ENCODE measurements at regions not wholly inside any gene's neighbourhood (a gene's known extent, or its start where the extent isn't known, plus 50 kb on each side); places are given as distances from the start of the nearest gene placed in this dataset.

- no peak for TF ChIP-seq ZNF462 (CRISPR knock-in tag; IDR thresholded peaks at IDR 0.05)
Measured at GRCh38 chr2:217195016-217195415, 335.2 kb upstream of the TNP1 start (continued).

GRCh38 chr2:217193431-217194340 is 333.8 kb upstream of the TNP1 start:
- peaks cover 9% of the 10 kb centered on the region; the same call in 1 of the 2 replicates for H3K9me2 ChIP-seq (ENCODE audit: insufficient read depth)
- Mint-ChIP-seq H3K27me3 (ENCODE audit: insufficient read depth, low read depth, poor library complexity) (no peaks in the 10 kb centered on the region), H3K36me3 (ENCODE audit: low read depth) (no peaks in the 10 kb centered on the region), H3K4me1 (peaks cover 2% of the 10 kb centered on the region; the same call in 1 of the 3 replicates), H3K9me3 (peaks cover 5% of the 10 kb centered on the region; the same call in 1 of the 3 replicates), H3K27ac (no peak overlapping the region), H3K4me3 (no peak overlapping the region)
- H3F3A ChIP-seq (replicated peaks; ENCODE audit: low read depth): no peaks in the 10 kb centered on the region
- ATAC-seq: no peak
- H3K4me3 ChIP-seq: no peak overlapping the region
- H3K4me2 ChIP-seq: no peak overlapping the region
- no peaks in the 10 kb centered on the region for H3K79me2 ChIP-seq (replicated peaks; ENCODE audit: insufficient read depth)
- H2AFZ ChIP-seq: no peak overlapping the region; the same call in 1 of the 2 replicates
- DNase-seq (ENCODE audit: low spot score): no peak
- H3K36me3 ChIP-seq (ENCODE audit: insufficient read depth): no peaks in the 10 kb centered on the region
- H3K27me3 ChIP-seq (ENCODE audit: insufficient read depth): no peaks in the 10 kb centered on the region
- TF ChIP-seq POLR2AphosphoS5 (IDR thresholded peaks at IDR 0.05; ENCODE audit: low read depth) (no peak), REST (IDR thresholded peaks at IDR 0.05; ENCODE audit: unreplicated experiment) (no peak)
- H3K4me1 ChIP-seq (ENCODE audit: insufficient read depth): no peaks in the 10 kb centered on the region
- H3K27ac ChIP-seq (ENCODE audit: low read depth): no peak overlapping the region
- H4K20me1 ChIP-seq (replicated peaks; ENCODE audit: insufficient read depth): no peaks in the 10 kb centered on the region
